HFF-Myc (cell line): ENCODE measurements at regions not wholly inside any gene's neighbourhood (a gene's known extent, or its start where the extent isn't known, plus 50 kb on each side); places are given as distances from the start of the nearest gene placed in this dataset.
"Not testable (repeated sequence)": the region's sequence is repeated elsewhere in the genome, so short reads cannot be mapped to it uniquely, and the experiment has no call there.

Experiments
- DNase-seq: peaks from one replicate; pipeline ENCODE4 v3.0.0-alpha.2; 2011; ENCODE audit warnings: low read depth; ENCODE audit errors: extremely low read depth
- H3K4me3 ChIP-seq: replicated peaks from 2 replicates; pipeline ENCODE4 v1.5.1; 2011; ENCODE audit warnings: low read depth, mild to moderate bottlenecking, control low read depth, low read length
- CTCF ChIP-seq: IDR thresholded peaks from 2 replicates; pipeline ENCODE4 v1.5.1; 2012; ENCODE audit warnings: mild to moderate bottlenecking, low read depth, low read length, control low read depth; ENCODE audit errors: missing control alignments

GRCh38 chr3:159486580-159486979 lies 502.1 kb upstream of the IL12A start:
- peak; percentile 31 for TF ChIP-seq CTCF
- H3K4me3 ChIP-seq = no peak overlapping the region
- no peak for DNase-seq

GRCh38 chr3:159487304-159487703 lies 501.3 kb upstream of the IL12A start:
- TF ChIP-seq CTCF = no peak
- no peak for DNase-seq
- H3K4me3 ChIP-seq = no peak overlapping the region

- no peak overlapping the region for H3K4me3 ChIP-seq
- TF ChIP-seq CTCF = no peak
- DNase-seq = no peak
Measured at GRCh38 chr3:159488602-159489001, 500.0 kb upstream of the IL12A start.

GRCh38 chr3:159497361-159497760 lies 491.3 kb upstream of the IL12A start:
- H3K4me3 ChIP-seq = no peak overlapping the region
- no peak for DNase-seq
- TF ChIP-seq CTCF = no peak

GRCh38 chr3:159499031-159499793 lies 489.4 kb upstream of the IL12A start:
- no peak for DNase-seq
- TF ChIP-seq CTCF = no peak
- no peak overlapping the region for H3K4me3 ChIP-seq

GRCh38 chr3:159501029-159501428 lies 487.6 kb upstream of the IL12A start:
- TF ChIP-seq CTCF = no peak
- H3K4me3 ChIP-seq = no peak overlapping the region
- DNase-seq = no peak

GRCh38 chr3:159502986-159503385 lies 485.6 kb upstream of the IL12A start:
- no peak for DNase-seq
- H3K4me3 ChIP-seq = no peak overlapping the region
- TF ChIP-seq CTCF = no peak

- not testable (repeated sequence) for DNase-seq, H3K4me3 ChIP-seq
Measured at GRCh38 chr3:159510988-159511387, 477.6 kb upstream of the IL12A start.
